HG02610 (cell line): ENCODE measurements at regions not wholly inside any gene's neighbourhood (a gene's known extent, or its start where the extent isn't known, plus 50 kb on each side); places are given as distances from the start of the nearest gene placed in this dataset.
"Not testable (repeated sequence)": the region's sequence is repeated elsewhere in the genome, so short reads cannot be mapped to it uniquely, and the experiment has no call there.

ENCODE experiments used
- ATAC-seq: cut with Tn5 transposase; IDR thresholded peaks from one replicate; pipeline ENCODE4 v1.9.1; 2021; ENCODE audit warnings: mild to moderate bottlenecking, moderate library complexity; ENCODE audit not compliant: unreplicated experiment

GRCh38 chr10:22875581-22875980 lies 52.3 kb upstream of the ARMC3 start:
- ATAC-seq = no peak

GRCh38 chr10:22874189-22874854 lies 53.5 kb upstream of the ARMC3 start:
- ATAC-seq = no peak

GRCh38 chr10:22856444-22857074 lies 71.3 kb upstream of the ARMC3 start:
- ATAC-seq = peak; percentile 85

GRCh38 chr10:22854935-22855421 lies 72.9 kb upstream of the ARMC3 start:
- ATAC-seq = no peak

GRCh38 chr10:22853906-22854447 lies 73.9 kb upstream of the ARMC3 start:
- no peak for ATAC-seq

- no peak for ATAC-seq
Observed at GRCh38 chr10:22852712-22853353, 75.0 kb upstream of the ARMC3 start.

GRCh38 chr10:22851865-22852239 lies 76.0 kb upstream of the ARMC3 start:
- ATAC-seq = no peak

- ATAC-seq = no peak
Observed at GRCh38 chr10:22850541-22850940, 77.3 kb upstream of the ARMC3 start.

- ATAC-seq = no peak
Observed at GRCh38 chr10:22849077-22849805, 78.6 kb upstream of the ARMC3 start.

- ATAC-seq = no peak
Observed at GRCh38 chr10:22848509-22848908, 79.3 kb upstream of the ARMC3 start.

GRCh38 chr10:22846294-22846693 lies 81.6 kb upstream of the ARMC3 start:
- ATAC-seq = no peak

- ATAC-seq = no peak
Observed at GRCh38 chr10:22839639-22840038, 88.2 kb upstream of the ARMC3 start.

GRCh38 chr10:22837771-22838170 lies 90.1 kb upstream of the ARMC3 start:
- ATAC-seq = no peak

- no peak for ATAC-seq
Observed at GRCh38 chr10:22837351-22837750, 90.5 kb upstream of the ARMC3 start.

- ATAC-seq = no peak
Observed at GRCh38 chr10:22834471-22834870, 93.4 kb upstream of the ARMC3 start.

GRCh38 chr10:22833781-22834180 lies 94.1 kb upstream of the ARMC3 start:
- ATAC-seq = no peak

- ATAC-seq = no peak
Observed at GRCh38 chr10:22833353-22833752, 94.5 kb upstream of the ARMC3 start.

- no peak for ATAC-seq
Observed at GRCh38 chr10:22832851-22833250, 95.0 kb upstream of the ARMC3 start.

GRCh38 chr10:22832066-22832602 lies 95.7 kb upstream of the ARMC3 start:
- ATAC-seq = no peak

GRCh38 chr10:22831586-22831985 lies 96.3 kb upstream of the ARMC3 start:
- no peak for ATAC-seq

GRCh38 chr10:22828712-22829111 lies 99.1 kb upstream of the ARMC3 start:
- ATAC-seq = not testable (repeated sequence)
